Astrocyte of the spinal cord (primary cell): ENCODE measurements at regions not wholly inside any gene's neighbourhood (a gene's known extent, or its start where the extent isn't known, plus 50 kb on each side); places are given as distances from the start of the nearest gene placed in this dataset.

Experiments
- DNase-seq: peaks from one replicate; pipeline ENCODE4 v3.0.0; 2011; ENCODE audit warnings: low read depth, low spot score
- H3K4me3 ChIP-seq: 2 replicates; pipeline ENCODE4 v1.5.1; 2011; ENCODE audit warnings: low read depth, mild to moderate bottlenecking, low read length, moderate library complexity
- CTCF ChIP-seq: IDR thresholded peaks from 2 replicates; pipeline ENCODE4 v1.5.1; 2012; ENCODE audit warnings: low read depth, mild to moderate bottlenecking, low read length, inconsistent platforms
- in situ Hi-C: cut with HindIII; loops from 2 replicates; pipeline ENCODE4 v1.10.0; 2017; ENCODE audit warnings: low sequenced_read_pairs

GRCh38 chr18:29169599-29169998 lies 992.7 kb upstream of the CDH2 start:
- in situ Hi-C loops, result no loop called here

GRCh38 chr18:29164993-29165599 lies 988.2 kb upstream of the CDH2 start:
- H3K4me3 ChIP-seq, result no peak overlapping the region
- peak; percentile 89 for DNase-seq
- in situ Hi-C loops, result no loop called here
- TF ChIP-seq CTCF, result no peak

More at GRCh38 chr18:29169599-29169998, 992.7 kb upstream of the CDH2 start:
- H3K4me3 ChIP-seq, result no peak overlapping the region
- no peak for TF ChIP-seq CTCF
- no peak for DNase-seq

GRCh38 chr18:29164020-29164706 lies 987.2 kb upstream of the CDH2 start:
- in situ Hi-C loops, result no loop called here
- peak; percentile 95 for DNase-seq
- no peak overlapping the region for H3K4me3 ChIP-seq
- no peak for TF ChIP-seq CTCF

- no peak for DNase-seq
- H3K4me3 ChIP-seq, result no peak overlapping the region
- in situ Hi-C loops, result no loop called here
- TF ChIP-seq CTCF, result no peak
These were observed 986.7 kb upstream of the CDH2 start for GRCh38 chr18:29163596-29163995.

GRCh38 chr18:29161429-29161828 lies 984.5 kb upstream of the CDH2 start:
- no peak for DNase-seq
- no peak overlapping the region for H3K4me3 ChIP-seq
- no peak for TF ChIP-seq CTCF
- in situ Hi-C loops, result no loop called here

- no peak overlapping the region for H3K4me3 ChIP-seq
- no peak for TF ChIP-seq CTCF
- no peak for DNase-seq
- in situ Hi-C loops, result no loop called here
These were observed 983.2 kb upstream of the CDH2 start for GRCh38 chr18:29160170-29160569.
